Activated CD4-positive, alpha-beta T cell treated with anti-CD3 and anti-CD28 coated beads, Interleukin-10, Interleukin-2, amounts not matched to agents 100 ng/mL and 50 ng/mL, durations not matched to agents 16 hours and 8 hours (primary cell): ENCODE measurements at regions not wholly inside any gene's neighbourhood (a gene's known extent, or its start where the extent isn't known, plus 50 kb on each side); places are given as distances from the start of the nearest gene placed in this dataset.

Source experiments
- DNase-seq: peaks from one replicate; pipeline ENCODE4 v3.0.0-alpha.2; 2020

- DNase-seq = no peak
Measured at GRCh38 chr17:15036238-15036637, 228.9 kb downstream of the PMP22 start.

DNA sequence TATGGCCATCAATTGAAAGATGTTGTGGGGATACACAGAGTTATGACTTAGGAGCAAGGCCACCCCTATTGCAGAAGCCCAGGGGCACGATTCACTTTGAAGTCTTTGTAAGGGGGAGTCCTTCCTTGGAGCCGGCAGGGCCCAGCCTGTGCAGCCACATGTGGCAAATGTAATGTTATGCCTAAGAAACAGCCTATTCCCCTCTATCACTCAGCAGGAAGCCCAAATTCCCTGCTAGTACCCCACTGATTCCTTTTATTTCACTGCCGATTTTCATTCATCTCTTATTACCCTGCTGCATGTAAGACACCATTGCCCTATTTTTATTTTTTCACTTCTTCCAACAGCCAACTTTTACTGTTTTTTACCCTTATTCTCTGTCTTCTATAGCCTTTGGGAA is 233.2 kb downstream of the PMP22 start:
- no peak for DNase-seq

- DNase-seq = no peak
Measured at GRCh38 chr17:15029469-15029868, 235.7 kb downstream of the PMP22 start.

GRCh38 chr17:15027853-15028252 is 237.3 kb downstream of the PMP22 start:
- no peak for DNase-seq

DNA sequence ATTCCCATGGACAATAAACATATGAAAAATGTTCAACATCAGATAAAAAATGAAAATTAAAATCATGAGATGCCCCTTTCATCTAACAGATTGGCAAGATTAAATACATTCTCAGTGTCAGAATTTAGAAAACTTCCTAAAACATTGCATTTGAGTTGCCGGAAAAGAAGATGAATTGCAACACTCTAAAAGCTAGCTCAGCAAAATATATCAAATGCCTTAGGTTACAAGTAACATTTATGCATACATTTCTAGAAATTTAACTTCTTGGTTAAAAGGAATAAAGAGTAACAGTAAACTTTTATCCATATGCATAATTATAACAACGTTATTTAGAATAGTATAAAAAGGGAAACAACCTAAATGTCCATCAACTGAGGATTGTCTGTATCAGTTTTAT is 239.0 kb downstream of the PMP22 start:
- no peak for DNase-seq

- no peak for DNase-seq
Measured at GRCh38 chr17:15023589-15024336, 241.4 kb downstream of the PMP22 start.

GRCh38 chr17:15019158-15019557 is 246.0 kb downstream of the PMP22 start:
- no peak for DNase-seq

DNA sequence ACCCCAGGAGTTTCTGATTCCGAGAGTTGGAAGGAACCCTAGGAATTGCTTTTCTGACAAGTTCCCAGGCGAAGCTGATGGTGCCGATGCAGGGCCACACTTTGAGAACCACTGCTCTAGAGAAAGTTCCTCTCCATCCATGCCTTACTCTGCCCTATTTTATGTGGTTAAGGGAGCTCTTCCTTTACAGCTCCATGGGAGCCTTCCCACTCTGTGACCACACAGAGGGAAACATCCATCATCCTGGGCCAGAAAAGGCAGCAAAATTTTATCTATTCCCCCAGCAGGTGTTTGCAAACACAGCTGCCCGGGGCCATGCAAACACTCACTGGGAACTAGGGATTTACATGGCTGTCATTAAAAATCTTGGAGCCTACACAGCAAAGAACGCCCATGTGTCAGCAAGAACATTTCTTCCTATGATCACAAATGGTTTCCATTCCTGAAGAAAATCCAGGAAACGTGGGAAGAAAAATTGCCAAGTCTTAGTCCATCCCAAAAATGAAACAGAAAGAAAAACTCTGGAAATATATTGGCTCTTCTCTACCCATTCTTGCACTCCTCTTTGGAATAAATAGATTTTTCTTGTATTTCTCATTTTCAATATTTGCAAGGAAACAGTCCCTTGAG is 252.7 kb downstream of the PMP22 start:
- no peak for DNase-seq

GRCh38 chr17:15009087-15009486 is 256.0 kb downstream of the PMP22 start:
- no peak for DNase-seq

GRCh38 chr17:15007147-15007553 is 258.0 kb downstream of the PMP22 start:
- DNase-seq = no peak

DNA sequence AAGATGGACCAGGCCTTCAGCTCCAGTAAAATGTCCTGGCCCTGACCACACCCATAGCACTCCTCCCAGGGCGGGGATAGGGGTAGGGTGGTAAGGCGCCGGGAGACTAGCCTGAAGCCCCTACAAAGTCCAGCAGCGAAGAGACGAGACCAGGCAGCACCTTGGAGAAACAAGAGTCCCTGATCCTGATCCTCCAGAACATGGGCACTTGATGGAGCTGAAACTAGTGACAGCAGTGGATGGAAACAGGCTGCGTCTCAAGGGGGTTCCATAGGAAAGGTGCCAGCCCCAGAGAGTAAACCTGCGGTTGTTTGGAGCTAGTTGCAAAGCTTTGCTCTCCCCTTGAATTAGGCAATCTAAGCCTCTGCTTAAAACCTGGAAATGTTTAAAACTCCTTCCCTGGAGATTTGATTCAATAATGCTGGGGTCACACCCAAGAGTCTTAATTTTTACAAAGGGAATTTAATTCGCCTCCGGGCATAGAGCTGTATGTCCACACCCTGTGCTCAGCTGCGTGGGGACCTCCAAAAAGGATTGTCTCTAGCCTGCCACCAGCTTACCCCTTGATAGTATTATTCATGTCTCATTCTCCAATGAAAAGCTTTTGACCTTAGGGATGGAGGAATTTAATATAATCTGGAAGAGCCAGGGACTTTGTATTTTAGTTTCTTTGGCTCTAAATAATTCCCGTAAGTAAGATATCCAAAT is 258.6 kb downstream of the PMP22 start:
- DNase-seq = no peak

- DNase-seq = peak; percentile 35
Measured at GRCh38 chr17:15000661-15001060, 264.5 kb downstream of the PMP22 start.

DNA sequence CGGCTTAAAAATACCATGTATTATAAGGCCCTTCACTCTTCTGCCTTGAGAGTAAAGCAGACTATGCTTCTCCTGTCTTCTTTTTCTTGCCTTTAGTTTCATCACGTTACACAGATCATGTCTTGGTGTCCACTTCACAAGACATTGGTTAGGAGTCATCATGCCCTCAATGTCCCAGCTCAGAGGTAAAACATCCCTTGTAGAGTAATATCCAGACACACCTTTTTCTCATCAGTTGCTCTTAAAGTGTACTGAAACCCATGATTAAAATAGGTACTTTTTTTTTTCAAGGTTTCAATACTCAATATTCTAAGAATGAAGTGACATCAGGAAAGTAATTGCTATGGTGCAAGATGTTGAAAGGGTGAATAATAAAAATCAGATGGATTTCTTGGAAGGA is 267.8 kb downstream of the PMP22 start:
- DNase-seq = peak; percentile 55

- DNase-seq = no peak
Measured at GRCh38 chr17:14986127-14986526, 279.0 kb downstream of the PMP22 start.

GRCh38 chr17:14972844-14973243 is 292.3 kb downstream of the PMP22 start:
- DNase-seq = no peak

DNA sequence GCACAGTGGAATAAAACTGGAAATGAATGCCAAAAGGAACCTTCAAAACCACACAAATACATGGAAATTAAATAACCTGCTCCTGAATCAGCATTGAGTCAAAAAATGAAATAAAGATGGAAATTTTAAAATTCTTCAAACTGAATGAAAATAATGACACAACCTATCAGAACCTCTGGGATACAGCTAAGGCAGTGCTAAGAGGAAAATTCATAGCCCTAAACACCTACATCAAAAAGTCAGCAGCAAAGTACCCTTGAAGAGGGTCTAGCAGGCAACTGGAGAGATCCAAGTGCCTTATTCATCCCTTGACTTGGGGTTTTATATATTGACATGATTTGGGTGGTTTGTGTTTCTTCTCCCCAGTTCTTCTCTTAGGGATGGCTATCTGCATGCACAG is 294.1 kb downstream of the PMP22 start:
- DNase-seq = no peak

GRCh38 chr17:14959106-14959648 is 305.9 kb downstream of the PMP22 start:
- DNase-seq = no peak

DNA sequence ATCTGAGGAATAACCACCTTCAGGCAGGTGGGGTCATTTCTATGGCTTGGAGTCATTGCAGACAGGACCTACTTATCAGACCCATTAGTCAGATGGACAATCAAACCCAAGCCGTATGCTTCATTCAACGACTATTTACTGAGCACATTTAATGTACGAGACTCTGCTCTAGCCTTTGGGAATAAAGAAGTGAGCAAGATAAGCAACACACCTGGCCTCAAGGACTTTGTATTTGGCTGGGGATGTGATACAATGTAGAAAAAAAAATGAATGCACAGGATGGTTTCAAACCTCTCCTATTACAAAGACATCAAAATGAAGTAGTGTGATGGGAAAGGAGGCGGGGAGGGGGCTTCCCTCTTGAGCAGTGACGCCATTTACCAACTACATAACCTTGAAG is 311.7 kb downstream of the PMP22 start:
- no peak for DNase-seq

GRCh38 chr17:14950686-14951085 is 314.4 kb downstream of the PMP22 start:
- no peak for DNase-seq

GRCh38 chr17:14950216-14950615 is 314.9 kb downstream of the PMP22 start:
- DNase-seq = no peak

DNA sequence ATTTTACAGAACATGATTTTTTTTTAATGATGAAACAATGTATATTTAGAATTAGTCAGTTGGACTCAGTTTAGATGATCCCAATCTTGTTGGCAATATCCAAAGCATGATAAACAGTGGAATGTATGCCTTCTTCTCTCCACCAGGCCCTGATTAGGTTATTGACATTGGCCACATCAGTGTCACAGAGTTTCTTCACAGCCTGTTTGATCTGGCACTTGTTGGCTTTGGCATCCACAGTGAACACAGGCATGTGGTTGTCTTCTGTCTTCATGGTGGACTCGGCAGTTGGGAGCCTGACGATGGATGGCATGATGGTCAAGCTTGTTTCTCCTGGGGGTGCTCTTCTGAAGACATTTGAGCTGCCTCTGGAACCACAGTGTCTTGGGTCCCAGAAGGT is 317.5 kb downstream of the PMP22 start:
- no peak for DNase-seq

GRCh38 chr17:14946481-14946880 is 318.6 kb downstream of the PMP22 start:
- DNase-seq = no peak

DNA sequence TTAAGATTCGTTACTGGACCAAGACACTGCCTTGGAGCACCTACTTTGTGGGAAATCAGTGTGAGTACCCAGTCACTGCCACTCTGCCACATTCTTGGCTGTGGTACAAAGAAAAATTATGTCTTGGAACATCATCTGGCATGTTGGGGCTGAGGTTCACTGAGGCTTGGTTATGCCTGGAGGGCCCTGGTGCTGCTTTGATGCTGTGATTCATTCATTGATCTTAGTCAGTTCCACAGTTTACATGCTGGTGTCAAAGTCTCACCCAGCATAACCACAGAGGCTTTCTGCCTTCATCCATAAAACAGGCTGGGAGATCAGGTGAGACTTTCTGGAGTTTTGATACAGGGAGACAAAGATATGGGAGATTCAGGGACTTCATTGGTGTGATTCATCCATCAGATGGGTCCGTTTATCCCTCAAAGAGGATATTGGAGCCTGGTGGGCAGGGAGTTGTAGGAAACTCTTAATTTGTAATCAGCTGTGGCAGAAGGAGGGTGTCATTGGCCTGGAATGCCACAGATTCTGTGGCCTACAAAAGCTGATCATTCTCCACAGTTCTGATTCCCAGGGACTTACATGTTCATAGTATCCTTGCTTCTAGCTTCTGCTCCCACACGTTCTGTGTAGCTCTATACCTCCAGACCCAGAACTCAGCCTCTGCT is 322.5 kb downstream of the PMP22 start:
- DNase-seq = no peak

- DNase-seq = no peak
Measured at GRCh38 chr17:14940938-14941265, 324.2 kb downstream of the PMP22 start.
